ENCODE measurements at regions not wholly inside any gene's neighbourhood (a gene's known extent, or its start where the extent isn't known, plus 50 kb on each side); places are given as distances from the start of the nearest gene placed in this dataset.

DNA sequence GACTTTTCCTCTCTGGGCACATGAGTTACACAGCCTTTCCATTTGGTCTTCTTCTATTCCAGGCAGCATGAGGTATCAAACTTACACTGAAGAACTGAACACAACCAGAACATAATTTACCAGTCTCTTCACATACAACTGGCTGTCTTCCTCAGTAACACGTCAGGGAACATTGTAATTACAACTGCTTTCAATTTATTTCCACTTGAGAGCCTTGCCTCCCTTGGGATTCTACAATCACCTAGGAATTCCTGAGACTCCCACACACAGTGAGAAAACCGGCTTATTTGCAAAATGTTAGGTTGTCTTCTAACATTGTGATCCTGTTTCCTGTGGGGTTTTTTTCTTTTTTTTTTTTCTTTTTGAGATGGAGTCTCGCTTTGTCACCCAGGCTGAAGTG lies 149.9 kb downstream of the TMX3 start:
- H3K9me3 ChIP-seq, result no peaks in the 10 kb centered on the region
- TF ChIP-seq CTCF (IDR thresholded peaks at IDR 0.05; ENCODE audit: low read depth, low read length), result no peak
- no peaks in the 10 kb centered on the region for H3K4me1 ChIP-seq
- DNase-seq, result no peak
- no peaks in the 10 kb centered on the region for H3K27me3 ChIP-seq
- no peak overlapping the region for H3K4me3 ChIP-seq (ENCODE audit: low read depth, low read length)
- no peaks in the 10 kb centered on the region for H3K36me3 ChIP-seq

GRCh38 chr18:68564351-68564750 lies 150.6 kb downstream of the TMX3 start:
- H3K4me3 ChIP-seq (ENCODE audit: low read depth, low read length), result no peak overlapping the region
- no peaks in the 10 kb centered on the region for H3K36me3 ChIP-seq
- no peaks in the 10 kb centered on the region for H3K4me1 ChIP-seq
- DNase-seq, result no peak
- no peaks in the 10 kb centered on the region for H3K27me3 ChIP-seq
- H3K9me3 ChIP-seq, result no peaks in the 10 kb centered on the region
- TF ChIP-seq CTCF (IDR thresholded peaks at IDR 0.05; ENCODE audit: low read depth, low read length), result no peak

DNA sequence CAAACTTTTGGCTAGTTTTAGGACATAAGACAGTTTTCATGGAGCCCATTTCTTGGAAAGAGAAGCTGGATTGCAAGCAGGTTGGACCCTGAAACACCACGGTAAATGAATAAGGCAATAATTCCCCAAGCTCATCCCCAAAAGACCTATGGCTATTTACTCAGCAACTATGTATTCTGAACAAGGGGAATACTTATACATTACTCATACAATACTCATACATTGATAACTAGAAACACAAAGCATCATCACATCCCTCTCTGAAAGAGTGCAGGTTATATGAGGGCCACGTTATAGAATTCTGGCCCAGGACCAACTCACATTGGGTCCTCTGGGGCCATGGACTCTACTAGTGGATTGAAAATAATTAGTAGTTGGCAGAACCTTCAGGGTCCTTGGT lies 154.8 kb downstream of the TMX3 start:
- H3K27me3 ChIP-seq, result no peaks in the 10 kb centered on the region
- no peaks in the 10 kb centered on the region for H3K36me3 ChIP-seq
- TF ChIP-seq CTCF (IDR thresholded peaks at IDR 0.05; ENCODE audit: low read depth, low read length), result no peak
- H3K4me3 ChIP-seq (ENCODE audit: low read depth, low read length), result no peak overlapping the region
- no peaks in the 10 kb centered on the region for H3K4me1 ChIP-seq
- no peak for DNase-seq
- H3K9me3 ChIP-seq, result no peaks in the 10 kb centered on the region

DNA sequence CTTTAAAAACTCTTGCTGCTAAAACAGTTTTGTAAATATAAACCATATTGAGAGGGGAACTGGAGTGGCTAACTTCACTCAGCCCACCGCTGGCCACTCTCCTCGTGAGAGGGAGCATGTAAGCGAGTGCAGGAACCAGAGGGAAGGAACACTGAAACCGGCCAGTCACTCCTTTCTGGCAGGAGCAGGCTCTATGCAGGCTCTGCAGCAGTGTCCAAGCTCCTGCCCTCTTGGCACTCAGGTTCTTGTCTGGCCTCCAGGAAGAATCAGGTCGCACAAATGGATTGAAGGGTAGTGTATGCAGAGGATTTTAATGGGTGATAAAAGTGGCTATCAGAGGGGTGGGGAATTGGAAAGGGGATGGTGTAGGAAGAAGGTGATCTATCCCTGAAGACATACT lies 157.7 kb downstream of the TMX3 start:
- DNase-seq, result no peak
- H3K9me3 ChIP-seq, result no peaks in the 10 kb centered on the region
- H3K36me3 ChIP-seq, result no peaks in the 10 kb centered on the region
- H3K4me3 ChIP-seq (ENCODE audit: low read depth, low read length), result no peak overlapping the region
- TF ChIP-seq CTCF (IDR thresholded peaks at IDR 0.05; ENCODE audit: low read depth, low read length), result no peak
- no peaks in the 10 kb centered on the region for H3K4me1 ChIP-seq
- H3K27me3 ChIP-seq, result no peaks in the 10 kb centered on the region

- H3K4me1 ChIP-seq, result no peaks in the 10 kb centered on the region
- H3K9me3 ChIP-seq, result no peaks in the 10 kb centered on the region
- DNase-seq, result no peak
- no peak overlapping the region for H3K4me3 ChIP-seq (ENCODE audit: low read depth, low read length)
- H3K27me3 ChIP-seq, result no peaks in the 10 kb centered on the region
- no peak for TF ChIP-seq CTCF (IDR thresholded peaks at IDR 0.05; ENCODE audit: low read depth, low read length)
- no peaks in the 10 kb centered on the region for H3K36me3 ChIP-seq
These were observed 159.0 kb downstream of the TMX3 start for GRCh38 chr18:68555879-68556301.

GRCh38 chr18:68548904-68549870 lies 165.7 kb downstream of the TMX3 start:
- no peak for TF ChIP-seq CTCF (IDR thresholded peaks at IDR 0.05; ENCODE audit: low read depth, low read length)
- Histone ChIP-seq H3K4me1 (no peaks in the 10 kb centered on the region), H3K27me3 (no peaks in the 10 kb centered on the region), H3K4me3 (ENCODE audit: low read depth, low read length) (no peak overlapping the region), H3K9me3 (no peaks in the 10 kb centered on the region), H3K36me3 (no peaks in the 10 kb centered on the region)
- no peak for DNase-seq

All from BE2C (cell line).